NB4 (cell line): ENCODE measurements at regions not wholly inside any gene's neighbourhood (a gene's known extent, or its start where the extent isn't known, plus 50 kb on each side); places are given as distances from the start of the nearest gene placed in this dataset.

Source experiments
- CTCF ChIP-seq: IDR thresholded peaks from one replicate; pipeline ENCODE4 v1.5.1; 2012; ENCODE audit warnings: low read depth, low read length
- MAX ChIP-seq: IDR thresholded peaks from 2 replicates; pipeline ENCODE4 v1.6.1; 2011; ENCODE audit warnings: low read depth, low read length
- POLR2A ChIP-seq: IDR thresholded peaks from 2 replicates; pipeline ENCODE4 v1.6.1; 2011; ENCODE audit warnings: mild to moderate bottlenecking; ENCODE audit not compliant: insufficient read length; ENCODE audit errors: extremely low read depth

GRCh38 chr14:58963873-58964597 lies 224.4 kb upstream of the DAAM1 start:
- no peak for TF ChIP-seq CTCF
- no peak for TF ChIP-seq MAX
- no peak for TF ChIP-seq POLR2A
